T-cell (primary cell): ENCODE measurements at regions not wholly inside any gene's neighbourhood (a gene's known extent, or its start where the extent isn't known, plus 50 kb on each side); places are given as distances from the start of the nearest gene placed in this dataset.

Source experiments
- ATAC-seq, 4 experiments: fragments of 200-7000 bp in 3 of 4; fragments of 150-1000 bp in 1 of 4; cut with Tn5 transposase; replicated peaks in 1 of 4; 1 replicate in 3 of 4; 2 replicates in 1 of 4; pipeline ENCODE4 v1.10.0; 2021; ENCODE audit warnings: moderate library complexity in 3 of 4, mild to moderate bottlenecking in 2 of 4, moderate number of reproducible peaks in 1 of 4
- CTCF ChIA-PET, 2 donors: fragments of 300-600 bp; sonication (Branson Sonifier 250); formaldehyde crosslinking; loops; one replicate each; lab custom pipeline; 2022; ENCODE audit warnings: antibody characterized with exemption in 2 of 2; lab: Charles Lee
- POLR2A ChIA-PET, 2 donors: fragments of 300-600 bp; sonication (Branson Sonifier 250); formaldehyde crosslinking; loops; one replicate each; lab custom pipeline; 2022; ENCODE audit warnings: antibody characterized with exemption in 2 of 2; lab: Charles Lee
- DNase-seq, 35 experiments: peaks; one replicate each; pipeline versions ENCODE4 v3.0.0 to v3.0.0-alpha.2; 2013 to 2023
- H3K27ac ChIP-seq: one replicate; pipeline ENCODE4 v1.5.1; 2013; ENCODE audit warnings: low read length
- H3K27me3 ChIP-seq, 2 experiments: replicated peaks in 1 of 2; 1 replicate in 1 of 2; 2 replicates in 1 of 2; pipeline versions ENCODE4 v1.6.1 to v1.7.0; 2013; ENCODE audit warnings: low read length in 1 of 2, mixed read lengths in 1 of 2; ENCODE audit not compliant: control insufficient read depth in 2 of 2, insufficient read depth in 2 of 2; ENCODE audit errors: extremely low read depth in 1 of 2
- H3K36me3 ChIP-seq, 2 donors: 1 replicate in 1 of 2; 2 replicates in 1 of 2; pipeline versions ENCODE4 v1.6.1 to v1.7.0; 2013; ENCODE audit warnings: low read length in 1 of 2; ENCODE audit not compliant: control insufficient read depth in 2 of 2, insufficient read depth in 1 of 2; ENCODE audit errors: extremely low read depth in 1 of 2
- H3K4me1 ChIP-seq, 2 experiments: 1 replicate in 1 of 2; 2 replicates in 1 of 2; pipeline versions ENCODE4 v1.6.1 to v1.7.0; 2013; ENCODE audit warnings: low read length in 2 of 2, mixed read lengths in 1 of 2; ENCODE audit not compliant: insufficient read depth in 2 of 2, control insufficient read depth in 1 of 2; ENCODE audit errors: extremely low read depth in 1 of 2
- H3K4me3 ChIP-seq, 2 donors: 1 replicate in 1 of 2; 2 replicates in 1 of 2; pipeline versions ENCODE4 v1.5.1 to v1.7.0; 2013; ENCODE audit warnings: mild to moderate bottlenecking in 2 of 2, low read length in 1 of 2, moderate library complexity in 1 of 2; ENCODE audit not compliant: control insufficient read depth in 1 of 2; ENCODE audit errors: extremely low read depth in 1 of 2
- H3K9me3 ChIP-seq: 2 replicates; pipeline ENCODE4 v1.7.0; 2013
- H3K27ac Mint-ChIP-seq, 2 donors: one replicate each; pipeline ENCODE4 v1.8.0; 2020 to 2021; ENCODE audit warnings: mild to moderate bottlenecking in 2 of 2, mixed read lengths in 2 of 2
- H3K27me3 Mint-ChIP-seq, 2 donors: one replicate each; pipeline ENCODE4 v1.8.0; 2021 to 2022; ENCODE audit warnings: mixed read lengths in 2 of 2
- H3K36me3 Mint-ChIP-seq: one replicate; pipeline ENCODE4 v1.8.0; 2021; ENCODE audit warnings: mixed read lengths
- H3K4me1 Mint-ChIP-seq, 3 donors: one replicate each; pipeline ENCODE4 v1.8.0; 2020 to 2022; ENCODE audit warnings: mixed read lengths in 3 of 3, mild to moderate bottlenecking in 1 of 3
- H3K4me3 Mint-ChIP-seq, 3 donors: one replicate each; pipeline ENCODE4 v1.8.0; 2020 to 2022; ENCODE audit warnings: mild to moderate bottlenecking in 3 of 3, mixed read lengths in 3 of 3, moderate library complexity in 3 of 3
- H3K9me3 Mint-ChIP-seq, 3 donors: one replicate each; pipeline ENCODE4 v1.8.0; 2020 to 2022; ENCODE audit warnings: mixed read lengths in 3 of 3
- WGBS: methylation state at CpG from one replicate; pipeline ENCODE4 v1.1.5; 2013; ENCODE audit warnings: missing lambda C conversion rate; ENCODE audit not compliant: insufficient coverage; 5-methylcytosine and 5-hydroxymethylcytosine counted together

DNA sequence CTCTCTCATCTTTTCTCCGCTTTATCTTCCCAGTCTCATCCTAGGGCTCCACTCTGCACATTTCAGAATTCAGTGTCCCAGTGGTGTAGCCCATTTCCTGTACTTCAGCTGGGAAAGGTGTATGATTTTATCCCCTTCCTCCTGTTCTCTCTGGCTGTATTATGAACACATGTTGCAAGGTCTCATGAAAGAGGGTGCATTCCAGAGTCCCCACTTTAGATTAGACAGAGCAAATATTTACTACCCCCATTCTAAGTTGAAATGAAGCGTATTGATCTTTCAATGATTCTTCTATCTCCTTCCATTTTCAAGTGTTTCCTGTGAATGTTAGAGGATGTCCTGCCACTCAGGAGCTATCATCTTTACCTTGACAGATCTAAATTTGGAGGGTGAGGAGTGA is 123.2 kb downstream of the WIF1 start:
- Histone ChIP-seq H3K9me3 (no peaks in the 10 kb centered on the region), H3K4me1 (no peaks in the 10 kb centered on the region), H3K36me3 (no peaks in the 10 kb centered on the region), H3K4me3 (no peak overlapping the region), H3K27me3 (no peaks in the 10 kb centered on the region), H3K27ac (no peak overlapping the region)
- Mint-ChIP-seq H3K27ac (no peak overlapping the region), H3K9me3 (peaks cover 0 to 13% (median 5%) of the 10 kb centered on the region in 3 donors), H3K4me1 (no peaks in the 10 kb centered on the region), H3K27me3 (peaks cover 28% of the 10 kb centered on the region in 2 donors), H3K36me3 (no peaks in the 10 kb centered on the region), H3K4me3 (no peak overlapping the region)
- DNase-seq (no peak), ATAC-seq (no peak)
- CTCF ChIA-PET: no interaction called here
- WGBS: no CpG with 5 or more reads among the region's 2 CpGs
- POLR2A ChIA-PET: no interaction called here

DNA sequence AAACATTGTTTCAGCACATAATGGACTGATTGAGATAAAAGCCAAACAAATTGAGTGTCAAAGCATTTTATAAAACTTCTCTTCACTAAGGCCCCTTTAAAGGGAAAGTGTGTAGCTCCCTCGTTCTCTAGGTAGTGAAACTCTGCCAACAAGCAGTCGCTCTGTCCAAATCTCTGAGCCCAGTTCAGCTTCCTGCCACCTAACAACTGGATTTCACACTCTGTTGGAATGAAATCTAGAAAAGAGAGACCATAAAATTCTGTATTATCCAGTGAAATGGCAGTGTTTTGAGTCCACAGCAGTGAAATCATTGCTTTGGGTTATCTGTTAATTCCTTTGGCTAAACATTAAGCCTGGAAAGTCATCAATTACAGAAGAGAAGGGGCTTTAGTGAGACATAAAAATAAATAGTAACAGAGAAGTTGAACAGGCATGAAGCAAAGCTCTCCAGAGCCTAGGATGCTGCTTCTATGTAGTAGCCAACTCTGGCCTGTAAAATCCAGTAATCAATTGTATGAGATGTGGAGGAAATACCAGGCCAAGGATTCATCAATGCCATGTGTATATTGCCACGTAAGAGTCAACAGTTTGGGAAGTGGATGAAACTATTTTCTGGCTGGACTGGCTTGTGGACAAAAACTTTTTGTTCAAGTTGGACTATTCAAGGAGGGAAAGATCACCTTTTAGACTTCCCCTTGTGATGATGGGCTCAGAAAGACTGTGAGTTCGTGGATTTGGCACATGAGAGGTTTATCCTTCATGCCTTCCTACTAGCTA is 122.5 kb downstream of the WIF1 start:
- H3K27ac ChIP-seq: no peak overlapping the region
- ATAC-seq (no peak), DNase-seq (no peak)
- no peaks in the 10 kb centered on the region for H3K36me3 ChIP-seq
- H3K36me3 Mint-ChIP-seq: no peaks in the 10 kb centered on the region
- no peak overlapping the region for H3K4me3 Mint-ChIP-seq
- ChIA-PET CTCF (no interaction called here), POLR2A (no interaction called here)
- H3K4me1 ChIP-seq: no peaks in the 10 kb centered on the region
- WGBS: no CpG with 5 or more reads among the region's 4 CpGs
- no peak overlapping the region for H3K27ac Mint-ChIP-seq
- H3K4me1 Mint-ChIP-seq: no peaks in the 10 kb centered on the region
- H3K27me3 ChIP-seq: peaks cover 0 to 5% of the 10 kb centered on the region in 2 experiments
- H3K4me3 ChIP-seq: no peak overlapping the region
- peaks cover 0 to 13% (median 5%) of the 10 kb centered on the region in 3 donors for H3K9me3 Mint-ChIP-seq
- H3K9me3 ChIP-seq: no peaks in the 10 kb centered on the region
- peaks cover 28 to 31% of the 10 kb centered on the region in 2 donors for H3K27me3 Mint-ChIP-seq

DNA sequence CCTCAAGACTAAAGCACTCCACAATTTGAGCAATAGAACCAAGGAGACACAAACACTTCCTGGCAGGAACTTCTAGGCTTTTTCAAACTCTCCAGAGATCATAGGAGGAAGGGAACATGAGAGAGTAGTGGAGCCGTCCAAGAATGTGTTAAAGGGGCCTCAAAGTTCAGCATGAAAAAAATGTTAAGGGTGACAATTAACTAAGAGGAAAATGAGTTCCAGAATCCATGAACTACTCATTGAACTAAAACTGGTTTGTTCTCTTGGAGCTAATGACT is 122.0 kb downstream of the WIF1 start:
- Histone ChIP-seq H3K4me3 (no peak overlapping the region), H3K4me1 (no peaks in the 10 kb centered on the region), H3K9me3 (no peaks in the 10 kb centered on the region), H3K36me3 (no peaks in the 10 kb centered on the region), H3K27ac (no peak overlapping the region), H3K27me3 (peaks cover 0 to 5% of the 10 kb centered on the region in 2 experiments)
- no peak for DNase-seq
- POLR2A ChIA-PET: no interaction called here
- Mint-ChIP-seq H3K9me3 (peaks cover 0 to 13% (median 5%) of the 10 kb centered on the region in 3 donors), H3K36me3 (no peaks in the 10 kb centered on the region), H3K27me3 (peaks cover 30 to 33% of the 10 kb centered on the region in 2 donors), H3K4me1 (no peaks in the 10 kb centered on the region), H3K27ac (no peak overlapping the region), H3K4me3 (no peak overlapping the region)
- CTCF ChIA-PET: no interaction called here
- ATAC-seq: no peak
- WGBS: no CpG with 5 or more reads among the region's 1 CpG
